HG02623 (cell line): ENCODE measurements at regions not wholly inside any gene's neighbourhood (a gene's known extent, or its start where the extent isn't known, plus 50 kb on each side); places are given as distances from the start of the nearest gene placed in this dataset.
"Not testable (repeated sequence)": the region's sequence is repeated elsewhere in the genome, so short reads cannot be mapped to it uniquely, and the experiment has no call there.

Experiments
- ATAC-seq: cut with Tn5 transposase; IDR thresholded peaks from one replicate; pipeline ENCODE4 v1.9.1; 2021; ENCODE audit warnings: moderate library complexity; ENCODE audit not compliant: unreplicated experiment

DNA sequence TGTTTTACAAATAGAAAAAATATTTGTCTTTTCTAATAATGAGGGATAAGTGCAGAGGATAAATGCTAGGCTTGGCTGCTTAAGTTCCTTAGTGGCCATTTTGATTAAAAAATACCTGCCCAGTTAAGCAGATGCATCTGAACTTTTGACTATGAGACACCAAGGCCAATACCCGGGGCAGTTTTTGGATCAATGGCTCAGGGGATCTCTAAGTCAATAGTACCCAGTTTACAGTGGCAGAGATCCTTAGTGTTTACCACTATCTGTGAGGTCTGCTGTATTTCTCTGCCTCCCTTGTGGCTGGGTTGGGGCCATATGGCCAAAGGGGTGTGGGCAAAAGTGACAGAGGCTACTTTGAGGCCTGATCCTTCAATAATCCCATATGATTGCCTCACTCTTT lies 184.5 kb upstream of the MAST4 start:
- no peak for ATAC-seq

DNA sequence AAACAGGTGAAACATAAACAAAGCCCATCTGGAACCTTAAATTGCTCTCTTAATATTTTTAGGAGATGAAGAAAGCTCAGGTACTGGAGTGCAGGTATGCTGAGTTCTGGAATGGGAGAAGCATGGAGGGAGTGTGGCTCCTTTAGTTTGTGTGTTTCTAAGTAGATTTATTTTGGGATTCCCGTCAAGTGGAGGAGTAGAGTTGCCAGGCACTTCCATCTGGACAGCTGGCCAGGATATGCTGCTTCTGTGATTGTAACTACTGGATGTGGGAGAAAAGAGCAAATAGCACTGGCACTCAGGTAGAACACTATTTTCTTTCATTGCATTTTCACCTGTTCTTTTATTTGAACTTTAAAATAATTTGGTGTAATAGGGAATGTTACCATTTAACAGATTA lies 182.3 kb upstream of the MAST4 start:
- no peak for ATAC-seq

- no peak for ATAC-seq
These were observed 181.0 kb upstream of the MAST4 start for GRCh38 chr5:66415208-66415607.

- ATAC-seq, result no peak
These were observed 179.5 kb upstream of the MAST4 start for GRCh38 chr5:66416698-66417097.

- no peak for ATAC-seq
These were observed 178.4 kb upstream of the MAST4 start for GRCh38 chr5:66417781-66418180.

GRCh38 chr5:66423484-66423883 lies 172.7 kb upstream of the MAST4 start:
- ATAC-seq, result no peak

GRCh38 chr5:66425842-66426241 lies 170.4 kb upstream of the MAST4 start:
- no peak for ATAC-seq

DNA sequence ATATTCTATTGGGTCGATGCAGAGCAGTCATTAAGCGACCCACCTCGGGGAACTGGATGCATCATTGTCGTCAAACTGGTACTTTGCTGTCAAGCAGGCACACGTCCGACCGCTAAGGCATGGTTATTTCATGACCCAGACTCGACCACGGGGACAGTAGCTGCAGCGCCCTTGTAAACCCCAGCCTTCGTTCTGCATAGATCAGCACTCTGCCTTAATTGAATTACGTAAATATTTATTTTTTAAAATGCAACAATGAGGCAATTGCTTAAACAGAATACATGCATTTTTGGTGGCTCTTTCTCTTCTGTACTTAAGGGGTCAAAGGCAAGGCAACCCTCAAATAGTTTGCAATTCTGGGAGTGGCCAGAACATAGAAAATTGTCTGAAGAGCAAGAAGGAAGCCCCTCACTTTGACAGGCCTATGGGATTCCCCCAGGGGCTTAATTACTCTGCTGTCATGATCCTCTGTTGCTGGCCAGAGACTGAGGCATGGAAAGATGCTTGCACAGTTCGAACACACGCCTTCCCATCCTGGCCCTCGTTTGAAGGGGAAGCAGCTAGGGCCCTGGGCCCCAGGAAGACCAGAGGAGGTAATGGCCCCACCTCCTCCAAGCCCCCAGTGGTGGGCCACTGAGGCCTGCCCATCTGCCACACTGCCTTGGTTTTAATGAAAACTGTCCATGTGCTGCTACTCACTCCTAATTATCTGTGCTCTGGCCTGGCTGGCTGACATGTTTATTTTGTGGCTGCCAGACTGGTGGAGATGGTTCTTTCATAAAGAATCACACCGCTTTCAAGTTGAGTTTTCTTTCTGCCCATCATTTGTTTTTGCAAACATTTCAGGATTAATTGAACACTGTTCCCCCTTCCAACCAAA lies 169.7 kb upstream of the MAST4 start:
- no peak for ATAC-seq

DNA sequence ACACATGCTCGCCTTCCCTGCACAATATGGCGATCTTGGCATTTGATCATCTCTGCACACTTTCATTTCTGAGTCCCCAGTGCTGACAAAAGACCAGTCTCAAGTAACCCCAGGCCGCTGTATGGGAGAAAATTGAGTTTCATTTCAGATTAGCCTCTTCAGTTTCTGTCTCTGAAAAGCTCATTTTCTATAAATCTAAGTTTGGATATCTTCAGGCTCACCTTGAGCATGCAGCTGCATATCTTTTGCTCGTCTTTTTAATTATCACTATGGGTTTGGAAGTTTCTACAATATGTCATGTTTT lies 169.1 kb upstream of the MAST4 start:
- no peak for ATAC-seq

- ATAC-seq, result no peak
These were observed 159.5 kb upstream of the MAST4 start for GRCh38 chr5:66436721-66437120.

DNA sequence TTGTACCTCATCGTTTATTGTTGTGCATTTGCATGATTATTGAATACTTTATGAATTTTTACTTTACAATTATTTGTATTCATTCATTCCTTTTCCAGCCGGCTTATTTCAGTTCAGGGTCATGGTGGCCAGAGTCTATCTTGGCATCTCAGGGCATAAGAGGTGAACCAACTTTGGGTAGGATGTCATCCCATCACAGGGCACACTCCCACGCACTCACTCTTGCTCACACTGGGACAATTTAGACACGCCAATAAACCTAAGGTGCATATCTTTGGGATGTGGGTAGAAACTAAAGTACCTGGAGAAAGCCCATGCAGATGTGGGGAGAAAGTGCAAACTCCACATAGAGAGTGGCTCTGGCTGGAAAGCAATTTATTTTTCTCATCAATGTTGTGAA lies 158.1 kb upstream of the MAST4 start:
- no peak for ATAC-seq

DNA sequence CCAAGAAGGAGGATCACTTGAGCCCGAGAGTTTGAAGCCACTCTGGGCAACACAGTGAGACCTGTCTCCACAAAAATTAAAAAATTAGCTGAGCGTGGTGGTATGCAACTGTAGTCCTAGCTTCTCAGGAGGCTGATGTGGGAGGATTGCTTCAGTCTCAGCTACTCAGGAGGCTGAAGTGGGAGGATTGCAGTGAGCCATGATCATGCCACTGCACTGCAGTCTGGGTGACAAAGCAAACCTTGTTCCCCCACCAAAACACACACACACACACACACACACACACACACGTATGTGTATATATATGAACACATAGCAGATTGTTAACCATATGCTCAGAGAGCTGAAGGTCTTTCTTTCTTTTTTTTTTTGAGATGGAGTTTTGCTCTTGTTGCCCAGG lies 157.5 kb upstream of the MAST4 start:
- no peak for ATAC-seq

DNA sequence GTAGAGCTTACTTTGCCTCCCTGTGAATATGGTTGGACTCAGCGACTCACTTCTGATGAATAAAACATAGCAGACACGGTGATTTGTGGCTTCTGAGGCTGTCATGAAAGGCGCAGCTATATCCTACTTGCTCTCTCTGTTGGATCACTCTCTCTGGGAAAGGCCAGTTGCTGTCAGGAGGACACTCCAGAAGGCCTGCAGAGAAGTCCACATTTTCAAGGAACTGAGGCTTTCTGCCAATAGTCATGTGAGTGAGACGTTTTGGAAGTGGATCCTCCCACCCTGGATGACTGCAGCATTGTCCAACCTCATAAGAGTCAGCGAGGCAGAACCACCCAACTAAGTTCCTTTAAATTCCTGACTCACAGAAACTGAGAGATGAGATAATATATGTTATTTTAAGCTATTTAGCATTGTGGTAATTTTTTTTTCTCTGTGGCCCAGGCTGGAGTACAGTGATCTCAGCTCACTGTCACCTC lies 156.0 kb upstream of the MAST4 start:
- ATAC-seq, result no peak

DNA sequence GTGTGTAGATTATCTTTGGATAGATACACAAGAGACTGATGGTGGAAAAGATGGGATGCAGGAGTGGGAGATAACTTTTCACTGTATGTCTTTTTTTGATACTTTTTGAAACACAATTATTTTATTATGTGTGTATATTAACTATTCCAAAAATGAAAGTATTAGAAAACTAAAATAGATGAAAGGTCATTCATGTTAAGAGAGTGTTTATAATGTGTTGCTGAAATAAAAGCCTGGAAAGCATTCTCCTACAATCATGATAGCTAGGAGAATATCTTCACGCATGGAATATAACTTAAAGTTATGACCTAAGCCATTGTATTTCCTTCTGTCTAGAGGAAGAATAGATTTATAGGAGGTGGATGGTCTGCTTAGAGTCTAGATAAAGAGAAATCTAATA lies 154.8 kb upstream of the MAST4 start:
- ATAC-seq, result no peak

GRCh38 chr5:66442951-66443445 lies 153.2 kb upstream of the MAST4 start:
- ATAC-seq, result no peak

DNA sequence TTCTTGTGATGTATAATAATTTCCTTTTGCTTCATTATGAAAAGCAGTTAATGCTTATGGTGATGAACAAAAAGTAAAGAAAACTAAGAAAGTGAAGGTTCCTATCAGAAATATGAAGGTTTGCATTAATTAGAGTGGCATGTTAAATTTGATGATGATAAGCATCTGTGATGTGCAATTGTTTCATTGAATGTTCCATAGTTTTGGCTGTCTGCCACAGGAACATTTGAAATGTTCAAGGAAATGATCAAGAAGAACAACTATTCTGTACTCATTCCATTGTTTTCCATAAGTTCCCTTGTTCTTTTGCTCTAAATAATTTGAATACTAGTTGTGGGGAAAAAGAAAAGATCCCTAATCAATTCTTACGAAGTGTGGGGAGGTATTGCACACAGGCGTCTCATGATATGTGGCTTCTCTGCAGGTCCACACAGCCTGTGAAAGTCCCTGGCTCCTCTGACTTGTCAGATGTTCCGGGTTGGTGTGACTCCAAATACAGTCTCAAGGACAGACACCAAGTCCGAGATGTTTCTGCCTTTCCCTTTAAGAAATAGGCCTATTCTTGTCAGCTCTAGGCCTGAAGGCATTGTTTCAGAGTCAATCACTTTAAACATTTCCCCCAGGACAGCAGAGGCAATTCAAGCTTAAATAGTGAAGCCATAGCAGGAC lies 152.6 kb upstream of the MAST4 start:
- ATAC-seq, result no peak

DNA sequence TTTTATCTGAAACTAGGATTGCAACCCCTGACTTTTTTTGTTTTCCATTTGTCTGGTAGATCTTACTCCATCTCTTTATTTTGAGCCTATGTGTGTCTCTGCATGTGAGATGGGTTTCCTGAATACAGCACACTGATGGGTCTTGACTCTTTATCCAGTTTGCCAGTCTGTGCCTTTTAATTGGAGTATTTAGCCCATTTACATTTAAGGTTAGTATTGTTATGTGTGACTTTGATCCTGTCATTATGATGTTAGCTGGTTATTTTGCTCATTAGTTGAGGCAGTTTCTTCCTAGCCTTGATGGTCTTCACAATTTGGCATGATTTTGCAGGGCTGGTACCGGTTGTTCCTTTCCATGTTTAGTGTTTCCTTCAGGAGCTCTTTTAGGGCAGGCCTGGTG lies 148.1 kb upstream of the MAST4 start:
- not testable (repeated sequence) for ATAC-seq

- no peak for ATAC-seq
These were observed 146.0 kb upstream of the MAST4 start for GRCh38 chr5:66450237-66450636.

DNA sequence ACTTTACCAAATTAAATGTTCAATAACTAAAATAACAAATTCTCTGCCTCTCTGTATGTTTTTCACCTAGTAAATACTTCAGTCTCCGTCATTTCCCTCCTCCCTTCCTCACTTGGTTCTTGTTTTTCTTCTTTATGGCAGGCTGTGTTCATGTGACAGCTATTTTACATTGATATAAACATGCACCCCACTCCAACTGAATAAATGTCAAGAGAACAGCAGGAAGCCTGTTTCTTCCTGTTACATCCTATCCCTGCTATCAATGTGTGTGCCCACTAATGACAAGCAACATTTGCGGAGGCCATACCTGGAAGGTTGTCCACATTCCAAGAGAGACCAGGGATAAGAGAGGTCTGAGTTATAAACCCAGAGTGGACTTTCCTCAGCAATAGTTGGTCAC lies 145.2 kb upstream of the MAST4 start:
- no peak for ATAC-seq

DNA sequence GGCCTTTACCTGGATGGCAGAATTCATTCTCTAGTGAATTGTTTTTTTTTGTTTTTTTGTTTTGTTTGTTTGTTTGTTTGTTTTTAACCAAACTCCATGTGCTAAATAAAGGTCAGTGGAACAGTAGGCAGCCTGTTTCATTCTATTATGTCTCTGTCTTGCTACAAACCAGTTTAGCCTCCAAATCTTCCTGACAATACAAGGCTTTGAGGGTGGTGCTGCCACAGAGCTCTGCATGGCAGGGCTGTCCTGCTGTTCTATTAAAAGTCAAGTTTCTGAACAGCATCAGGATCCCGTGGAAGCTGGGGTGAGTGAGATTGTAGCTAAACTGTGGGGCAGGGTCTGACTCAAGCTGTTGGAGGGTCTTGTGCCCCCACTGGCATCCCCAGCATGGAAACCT lies 144.1 kb upstream of the MAST4 start:
- ATAC-seq, result no peak

- no peak for ATAC-seq
These were observed 141.8 kb upstream of the MAST4 start for GRCh38 chr5:66454186-66455078.
